Fibroblast of lung (primary cell): ENCODE measurements at regions not wholly inside any gene's neighbourhood (a gene's known extent, or its start where the extent isn't known, plus 50 kb on each side); places are given as distances from the start of the nearest gene placed in this dataset.

Source experiments
- DNase-seq, 2 donors: peaks; one replicate each; pipeline versions ENCODE4 v3.0.0 to v3.0.0-alpha.2; 2010; ENCODE audit warnings: low read depth in 2 of 2
- H2AFZ ChIP-seq: 2 replicates; pipeline ENCODE4 v1.5.1; 2012; ENCODE audit warnings: low read length, control low read depth, inconsistent platforms
- H3K27ac ChIP-seq: 2 replicates; pipeline ENCODE4 v1.5.1; 2011; ENCODE audit warnings: low read length, control low read depth; ENCODE audit not compliant: insufficient read depth
- H3K27me3 ChIP-seq: 2 replicates; pipeline ENCODE4 v1.5.1; 2011; ENCODE audit warnings: mild to moderate bottlenecking, low read length; ENCODE audit not compliant: control insufficient read depth, insufficient read depth
- H3K36me3 ChIP-seq: 2 replicates; pipeline ENCODE4 v1.5.1; 2011; ENCODE audit warnings: low read length; ENCODE audit not compliant: control insufficient read depth, insufficient read depth
- H3K4me1 ChIP-seq: 2 replicates; pipeline ENCODE4 v1.5.1; 2011; ENCODE audit warnings: low read length; ENCODE audit not compliant: control insufficient read depth, insufficient read depth; ENCODE audit errors: extremely low read depth
- H3K4me2 ChIP-seq: 2 replicates; pipeline ENCODE4 v1.5.1; 2011; ENCODE audit warnings: low read length, control low read depth; ENCODE audit not compliant: insufficient read depth; ENCODE audit errors: extremely low read depth
- H3K4me3 ChIP-seq, 4 experiments: fragments of 200-600 bp in 1 of 4; sonication (generic) in 1 of 4; replicated peaks in 1 of 4; 2 replicates each; pipeline ENCODE4 v1.5.1; 2011 to 2016; ENCODE audit warnings: low read length in 4 of 4, low read depth in 3 of 4, mild to moderate bottlenecking in 3 of 4, control low read depth in 2 of 4, inconsistent platforms in 1 of 4, mixed read lengths in 1 of 4; ENCODE audit not compliant: insufficient read depth in 1 of 4; ENCODE audit errors: control extremely low read depth in 1 of 4
- H3K79me2 ChIP-seq: 2 replicates; pipeline ENCODE4 v1.5.1; 2012; ENCODE audit warnings: mild to moderate bottlenecking, low read length, inconsistent platforms; ENCODE audit not compliant: control insufficient read depth, insufficient read depth
- H3K9ac ChIP-seq: 2 replicates; pipeline ENCODE4 v1.5.1; 2011; ENCODE audit warnings: mild to moderate bottlenecking, low read length, control low read depth; ENCODE audit not compliant: insufficient read depth
- H3K9me3 ChIP-seq: 2 replicates; pipeline ENCODE4 v1.5.1; 2012; ENCODE audit warnings: low read depth, low read length; ENCODE audit not compliant: control insufficient read depth, insufficient read depth
- H4K20me1 ChIP-seq: 2 replicates; pipeline ENCODE4 v1.5.1; 2011; ENCODE audit warnings: low read length; ENCODE audit not compliant: control insufficient read depth, insufficient read depth; ENCODE audit errors: extremely low read depth
- EZH2 ChIP-seq: IDR thresholded peaks from 2 replicates; pipeline ENCODE4 v1.5.1; 2012; ENCODE audit warnings: low read length, control low read depth, mild to moderate bottlenecking; ENCODE audit errors: missing control alignments
- TF ChIP-seq, protein P1 (sequence below), 2 donors: IDR thresholded peaks in 1 of 2; conservative IDR thresholded peaks in 1 of 2; 1 replicate in 1 of 2; 2 replicates in 1 of 2; pipeline ENCODE4 v1.5.1; 2011 to 2012; ENCODE audit warnings: low read length in 2 of 2, control low read depth in 1 of 2, inconsistent platforms in 1 of 2, low read depth in 1 of 2, mild to moderate bottlenecking in 1 of 2

DNA sequence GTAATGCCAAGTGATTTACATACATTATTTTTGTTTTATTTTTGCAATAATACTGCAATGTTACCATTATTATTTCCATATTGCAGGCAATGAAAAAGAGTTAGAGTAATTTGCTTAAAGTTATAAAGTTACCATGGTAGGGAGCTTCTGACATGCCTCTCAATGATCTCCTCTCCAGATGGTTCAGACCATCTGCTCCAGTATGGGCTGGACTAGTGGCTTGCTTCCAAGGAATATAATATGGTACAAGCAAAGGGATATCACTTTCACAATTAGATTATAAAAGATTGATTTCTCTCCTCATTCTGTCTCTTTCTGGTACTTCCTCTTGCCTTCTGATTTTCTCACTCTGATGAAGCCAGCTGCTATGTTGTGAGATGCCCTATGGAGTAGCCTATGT is 245.4 kb downstream of the INSIG2 start:
- no peaks in the 10 kb centered on the region for H3K4me1 ChIP-seq
- TF ChIP-seq, protein P1, sequence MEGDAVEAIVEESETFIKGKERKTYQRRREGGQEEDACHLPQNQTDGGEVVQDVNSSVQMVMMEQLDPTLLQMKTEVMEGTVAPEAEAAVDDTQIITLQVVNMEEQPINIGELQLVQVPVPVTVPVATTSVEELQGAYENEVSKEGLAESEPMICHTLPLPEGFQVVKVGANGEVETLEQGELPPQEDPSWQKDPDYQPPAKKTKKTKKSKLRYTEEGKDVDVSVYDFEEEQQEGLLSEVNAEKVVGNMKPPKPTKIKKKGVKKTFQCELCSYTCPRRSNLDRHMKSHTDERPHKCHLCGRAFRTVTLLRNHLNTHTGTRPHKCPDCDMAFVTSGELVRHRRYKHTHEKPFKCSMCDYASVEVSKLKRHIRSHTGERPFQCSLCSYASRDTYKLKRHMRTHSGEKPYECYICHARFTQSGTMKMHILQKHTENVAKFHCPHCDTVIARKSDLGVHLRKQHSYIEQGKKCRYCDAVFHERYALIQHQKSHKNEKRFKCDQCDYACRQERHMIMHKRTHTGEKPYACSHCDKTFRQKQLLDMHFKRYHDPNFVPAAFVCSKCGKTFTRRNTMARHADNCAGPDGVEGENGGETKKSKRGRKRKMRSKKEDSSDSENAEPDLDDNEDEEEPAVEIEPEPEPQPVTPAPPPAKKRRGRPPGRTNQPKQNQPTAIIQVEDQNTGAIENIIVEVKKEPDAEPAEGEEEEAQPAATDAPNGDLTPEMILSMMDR (conservative IDR thresholded peaks at IDR 0.05 in 1 of 2, IDR thresholded peaks at IDR 0.05 in 1 of 2; ENCODE audit: low read depth in 1 of 2, low read length in 2 of 2): no peak
- no peak for TF ChIP-seq EZH2

DNA sequence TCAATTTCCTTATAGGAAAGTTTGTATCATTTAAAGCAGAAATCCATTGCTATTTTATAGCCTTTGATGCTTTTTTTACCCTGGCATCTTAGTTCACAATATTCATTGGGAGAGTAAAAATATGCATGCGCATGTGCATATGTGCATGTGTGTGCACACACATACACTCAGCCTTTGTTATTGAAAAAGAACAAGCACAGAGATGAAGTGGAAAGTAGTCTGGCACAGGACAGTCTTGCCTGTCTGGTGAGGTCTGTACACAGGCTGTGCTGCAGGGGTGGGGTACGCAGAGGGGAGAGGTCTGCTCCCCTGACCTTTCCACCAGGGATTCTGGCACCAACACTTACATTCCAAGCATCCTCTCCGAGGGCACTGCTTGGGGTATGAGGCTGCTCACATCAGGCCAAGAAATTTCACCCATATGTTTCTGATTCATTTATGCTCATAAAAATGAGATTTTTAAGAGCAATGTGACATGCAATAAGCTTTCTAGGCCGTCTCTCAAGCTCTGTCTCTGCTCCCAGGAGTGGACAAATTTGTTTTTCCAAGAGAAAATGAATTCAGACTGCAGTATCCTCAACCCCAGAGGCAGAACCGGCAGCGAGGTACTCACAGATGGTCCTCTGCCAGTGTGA is 237.2 kb downstream of the INSIG2 start:
- Histone ChIP-seq H3K4me1 (no peaks in the 10 kb centered on the region), H3K9ac (no peak overlapping the region), H4K20me1 (no peaks in the 10 kb centered on the region), H2AFZ (no peak overlapping the region), H3K4me3 (no peak overlapping the region), H3K9me3 (no peaks in the 10 kb centered on the region), H3K27ac (no peak overlapping the region), H3K4me2 (no peak overlapping the region), H3K27me3 (no peaks in the 10 kb centered on the region), H3K79me2 (no peaks in the 10 kb centered on the region), H3K36me3 (no peaks in the 10 kb centered on the region)
- no peak for DNase-seq
- TF ChIP-seq, protein P1 (conservative IDR thresholded peaks at IDR 0.05 in 1 of 2, IDR thresholded peaks at IDR 0.05 in 1 of 2; ENCODE audit: low read depth in 1 of 2, low read length in 2 of 2): no peak
- no peak for TF ChIP-seq EZH2

More for the DNA sequence above, 245.4 kb downstream of the INSIG2 start:
- no peak overlapping the region for H3K4me3 ChIP-seq
- no peaks in the 10 kb centered on the region for H3K36me3 ChIP-seq
- no peak for DNase-seq
- no peaks in the 10 kb centered on the region for H3K79me2 ChIP-seq
- H4K20me1 ChIP-seq: no peaks in the 10 kb centered on the region
- no peak overlapping the region for H3K27ac ChIP-seq
- no peak overlapping the region for H3K4me2 ChIP-seq
- no peaks in the 10 kb centered on the region for H3K27me3 ChIP-seq
- no peaks in the 10 kb centered on the region for H3K9me3 ChIP-seq
- no peak overlapping the region for H2AFZ ChIP-seq
- H3K9ac ChIP-seq: no peak overlapping the region

DNA sequence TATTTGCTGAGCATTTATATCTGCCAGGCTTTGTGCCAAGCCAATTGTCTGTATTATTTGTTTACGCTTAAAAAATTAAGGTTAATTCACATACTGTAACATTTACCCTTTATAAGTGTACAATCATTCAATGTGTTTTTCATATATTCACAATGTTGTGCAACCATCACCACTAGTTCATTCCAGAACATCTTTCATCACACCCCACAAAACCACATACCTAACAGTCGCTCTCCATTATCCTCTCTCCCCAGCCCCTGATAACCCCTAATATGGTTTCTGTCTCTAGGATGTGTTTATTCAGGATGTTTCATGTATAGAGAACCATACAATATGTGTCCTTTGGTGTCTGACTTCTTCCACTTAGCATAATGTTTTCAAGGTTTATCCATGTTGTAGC is 234.1 kb downstream of the INSIG2 start:
- DNase-seq: no peak
- Histone ChIP-seq H3K9ac (no peak overlapping the region), H3K4me3 (no peak overlapping the region), H3K79me2 (no peaks in the 10 kb centered on the region), H3K4me1 (no peaks in the 10 kb centered on the region), H3K36me3 (no peaks in the 10 kb centered on the region), H3K27me3 (no peaks in the 10 kb centered on the region), H4K20me1 (no peaks in the 10 kb centered on the region), H3K9me3 (no peaks in the 10 kb centered on the region), H3K27ac (no peak overlapping the region), H2AFZ (no peak overlapping the region), H3K4me2 (no peak overlapping the region)
- TF ChIP-seq EZH2: no peak
- TF ChIP-seq, protein P1 (conservative IDR thresholded peaks at IDR 0.05 in 1 of 2, IDR thresholded peaks at IDR 0.05 in 1 of 2; ENCODE audit: low read depth in 1 of 2, low read length in 2 of 2): no peak
